HEK293 (cell line): ENCODE measurements at regions not wholly inside any gene's neighbourhood (a gene's known extent, or its start where the extent isn't known, plus 50 kb on each side); places are given as distances from the start of the nearest gene placed in this dataset.

Source experiments
- CTCF ChIA-PET: fragments of 350-600 bp; formaldehyde crosslinking; extraction: SDS; loops from one replicate; lab custom pipeline; 2021; ENCODE audit warnings: antibody characterized with exemption; lab: Yijun Ruan, JAX
- POLR2A ChIA-PET: fragments of 300-600 bp; formaldehyde crosslinking; extraction: SDS; loops from one replicate; lab custom pipeline; 2020; ENCODE audit warnings: antibody characterized with exemption, inconsistent platforms; lab: Yijun Ruan, JAX
- H3K27ac ChIP-seq: fragments of 200-500 bp; sonication (Bioruptor generic); 2 replicates; pipeline ENCODE4 v1.5.1; 2014; ENCODE audit warnings: low read depth, low read length, control low read depth, inconsistent platforms; ENCODE audit errors: extremely low read depth
- H3K36me3 ChIP-seq, 2 experiments: fragments of 200-500 bp in 1 of 2; sonication (Bioruptor generic) in 1 of 2; 1 replicate in 1 of 2; 2 replicates in 1 of 2; pipeline ENCODE4 v1.5.1; 2014 to 2017; ENCODE audit warnings: inconsistent platforms in 2 of 2, low read length in 2 of 2; ENCODE audit not compliant: control insufficient read depth in 2 of 2, insufficient read depth in 1 of 2
- H3K4me1 ChIP-seq: fragments of 200-500 bp; sonication (Bioruptor generic); 2 replicates; pipeline ENCODE4 v1.5.1; 2014; ENCODE audit warnings: mild to moderate bottlenecking, low read length, inconsistent platforms; ENCODE audit not compliant: control insufficient read depth, insufficient read depth
- H3K4me3 ChIP-seq: 2 replicates; pipeline ENCODE4 v1.5.1; 2011; ENCODE audit warnings: low read depth, mild to moderate bottlenecking, control low read depth, low read length, moderate library complexity
- H3K9me3 ChIP-seq: fragments of 200-500 bp; sonication (Bioruptor generic); 2 replicates; pipeline ENCODE4 v1.5.1; 2014; ENCODE audit warnings: low read depth, low read length, inconsistent platforms; ENCODE audit not compliant: control insufficient read depth, insufficient read depth
- MZF1 ChIP-seq: fragments of 450-650 bp; formaldehyde crosslinking; IDR thresholded peaks from 2 replicates; pipeline ENCODE4 v1.5.1; 2017; ENCODE audit warnings: missing biosample characterization, missing genetic modification characterization, borderline replicate concordance
- YY1 ChIP-seq: fragments of 450-650 bp; formaldehyde crosslinking; IDR thresholded peaks from 2 replicates; pipeline ENCODE4 v1.5.1; 2018; ENCODE audit warnings: missing biosample characterization, missing genetic modification characterization
- ZNF223 ChIP-seq: fragments of 450-650 bp; formaldehyde crosslinking; IDR thresholded peaks from 2 replicates; pipeline ENCODE4 v1.5.1; 2016; ENCODE audit warnings: missing biosample characterization, missing genetic modification characterization
- ZNF302 ChIP-seq: fragments of 450-650 bp; formaldehyde crosslinking; IDR thresholded peaks from 2 replicates; pipeline ENCODE4 v1.5.1; 2016; ENCODE audit warnings: missing biosample characterization, missing genetic modification characterization, low read depth
- ZNF311 ChIP-seq: fragments of 450-650 bp; formaldehyde crosslinking; IDR thresholded peaks from 2 replicates; pipeline ENCODE4 v1.5.1; 2017; ENCODE audit warnings: missing biosample characterization, missing genetic modification characterization, borderline replicate concordance
- ZNF48 ChIP-seq: fragments of 450-650 bp; formaldehyde crosslinking; IDR thresholded peaks from 2 replicates; pipeline ENCODE4 v1.5.1; 2016; ENCODE audit warnings: missing biosample characterization, missing genetic modification characterization
- ZNF596 ChIP-seq: fragments of 450-650 bp; IDR thresholded peaks from 2 replicates; pipeline ENCODE4 v1.5.0; 2018; ENCODE audit warnings: missing biosample characterization, mild to moderate bottlenecking, missing genetic modification characterization, moderate library complexity
- ZNF664 ChIP-seq: fragments of 450-650 bp; formaldehyde crosslinking; IDR thresholded peaks from 2 replicates; pipeline ENCODE4 v1.5.1; 2016; ENCODE audit warnings: missing biosample characterization, missing genetic modification characterization
- ZNF777 ChIP-seq: fragments of 450-650 bp; formaldehyde crosslinking; IDR thresholded peaks from 2 replicates; pipeline ENCODE4 v1.5.1; 2017; ENCODE audit warnings: missing biosample characterization, missing genetic modification characterization, borderline replicate concordance
- ZNF843 ChIP-seq: fragments of 450-650 bp; formaldehyde crosslinking; IDR thresholded peaks from 2 replicates; pipeline ENCODE4 v1.5.1; 2016; ENCODE audit warnings: missing biosample characterization, missing genetic modification characterization
- TF ChIP-seq, protein P1 (sequence below): fragments of 450-650 bp; formaldehyde crosslinking; IDR thresholded peaks from 2 replicates; pipeline ENCODE4 v1.5.1; 2016; ENCODE audit warnings: missing biosample characterization, missing genetic modification characterization
- TF ChIP-seq, protein P2 (sequence below): fragments of 450-650 bp; formaldehyde crosslinking; IDR thresholded peaks from 2 replicates; pipeline ENCODE4 v1.5.1; 2017; ENCODE audit warnings: missing biosample characterization, missing genetic modification characterization
- TF ChIP-seq, protein P3 (sequence below): fragments of 450-650 bp; IDR thresholded peaks from 2 replicates; pipeline ENCODE4 v1.5.1; 2018; ENCODE audit warnings: missing biosample characterization, missing genetic modification characterization
- TF ChIP-seq, protein P4 (sequence below): fragments of 450-650 bp; formaldehyde crosslinking; IDR thresholded peaks from 2 replicates; pipeline ENCODE4 v1.5.1; 2017; ENCODE audit warnings: missing biosample characterization, missing genetic modification characterization
- TF ChIP-seq, protein P5 (sequence below): fragments of 450-650 bp; formaldehyde crosslinking; IDR thresholded peaks from 2 replicates; pipeline ENCODE4 v1.5.1; 2016; ENCODE audit warnings: missing biosample characterization, missing genetic modification characterization
- TF ChIP-seq, protein P6 (sequence below): fragments of 450-650 bp; formaldehyde crosslinking; IDR thresholded peaks from 2 replicates; pipeline ENCODE4 v1.5.1; 2016; ENCODE audit warnings: missing biosample characterization, missing genetic modification characterization

DNA sequence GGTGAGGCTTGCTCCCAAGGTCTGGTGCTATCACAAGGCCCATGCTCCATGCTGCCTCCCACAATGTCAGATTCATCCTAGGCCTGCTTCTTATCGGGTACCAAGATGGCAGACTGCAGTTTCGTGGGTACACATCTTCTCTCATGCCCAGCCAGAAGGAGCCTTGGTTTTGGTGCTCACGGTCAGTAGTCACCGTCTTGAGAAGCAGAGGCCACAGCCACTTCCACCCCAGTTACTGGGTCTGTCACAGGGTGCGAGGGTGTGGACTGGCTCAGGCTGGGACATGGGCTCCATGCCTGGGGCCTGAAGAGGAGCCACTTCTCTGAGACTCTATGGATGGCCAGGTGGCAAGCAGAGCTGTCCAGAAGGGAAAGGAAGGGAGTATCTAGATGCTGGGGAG is 178.8 kb upstream of the HS6ST1 start:
- Histone ChIP-seq H3K36me3 (no peaks in the 10 kb centered on the region), H3K9me3 (no peaks in the 10 kb centered on the region), H3K27ac (no peak overlapping the region), H3K4me1 (no peaks in the 10 kb centered on the region), H3K4me3 (no peak overlapping the region)
- TF ChIP-seq, protein P1, sequence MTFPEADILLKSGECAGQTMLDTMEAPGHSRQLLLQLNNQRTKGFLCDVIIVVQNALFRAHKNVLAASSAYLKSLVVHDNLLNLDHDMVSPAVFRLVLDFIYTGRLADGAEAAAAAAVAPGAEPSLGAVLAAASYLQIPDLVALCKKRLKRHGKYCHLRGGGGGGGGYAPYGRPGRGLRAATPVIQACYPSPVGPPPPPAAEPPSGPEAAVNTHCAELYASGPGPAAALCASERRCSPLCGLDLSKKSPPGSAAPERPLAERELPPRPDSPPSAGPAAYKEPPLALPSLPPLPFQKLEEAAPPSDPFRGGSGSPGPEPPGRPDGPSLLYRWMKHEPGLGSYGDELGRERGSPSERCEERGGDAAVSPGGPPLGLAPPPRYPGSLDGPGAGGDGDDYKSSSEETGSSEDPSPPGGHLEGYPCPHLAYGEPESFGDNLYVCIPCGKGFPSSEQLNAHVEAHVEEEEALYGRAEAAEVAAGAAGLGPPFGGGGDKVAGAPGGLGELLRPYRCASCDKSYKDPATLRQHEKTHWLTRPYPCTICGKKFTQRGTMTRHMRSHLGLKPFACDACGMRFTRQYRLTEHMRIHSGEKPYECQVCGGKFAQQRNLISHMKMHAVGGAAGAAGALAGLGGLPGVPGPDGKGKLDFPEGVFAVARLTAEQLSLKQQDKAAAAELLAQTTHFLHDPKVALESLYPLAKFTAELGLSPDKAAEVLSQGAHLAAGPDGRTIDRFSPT (tag by site-specific recombination), result no peak
- TF ChIP-seq MZF1 (tag by site-specific recombination) (no peak), ZNF302 (tag by site-specific recombination) (no peak), ZNF311 (tag by site-specific recombination) (no peak), ZNF664 (tag by site-specific recombination) (no peak), YY1 (tag by site-specific recombination) (no peak), ZNF777 (tag by site-specific recombination) (no peak), ZNF843 (tag by site-specific recombination) (no peak), ZNF596 (tag by site-specific recombination) (no peak), ZNF48 (tag by site-specific recombination) (no peak), ZNF223 (tag by site-specific recombination) (no peak)
- TF ChIP-seq, protein P2, sequence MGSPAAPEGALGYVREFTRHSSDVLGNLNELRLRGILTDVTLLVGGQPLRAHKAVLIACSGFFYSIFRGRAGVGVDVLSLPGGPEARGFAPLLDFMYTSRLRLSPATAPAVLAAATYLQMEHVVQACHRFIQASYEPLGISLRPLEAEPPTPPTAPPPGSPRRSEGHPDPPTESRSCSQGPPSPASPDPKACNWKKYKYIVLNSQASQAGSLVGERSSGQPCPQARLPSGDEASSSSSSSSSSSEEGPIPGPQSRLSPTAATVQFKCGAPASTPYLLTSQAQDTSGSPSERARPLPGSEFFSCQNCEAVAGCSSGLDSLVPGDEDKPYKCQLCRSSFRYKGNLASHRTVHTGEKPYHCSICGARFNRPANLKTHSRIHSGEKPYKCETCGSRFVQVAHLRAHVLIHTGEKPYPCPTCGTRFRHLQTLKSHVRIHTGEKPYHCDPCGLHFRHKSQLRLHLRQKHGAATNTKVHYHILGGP (tag by site-specific recombination), result no peak
- TF ChIP-seq, protein P3, sequence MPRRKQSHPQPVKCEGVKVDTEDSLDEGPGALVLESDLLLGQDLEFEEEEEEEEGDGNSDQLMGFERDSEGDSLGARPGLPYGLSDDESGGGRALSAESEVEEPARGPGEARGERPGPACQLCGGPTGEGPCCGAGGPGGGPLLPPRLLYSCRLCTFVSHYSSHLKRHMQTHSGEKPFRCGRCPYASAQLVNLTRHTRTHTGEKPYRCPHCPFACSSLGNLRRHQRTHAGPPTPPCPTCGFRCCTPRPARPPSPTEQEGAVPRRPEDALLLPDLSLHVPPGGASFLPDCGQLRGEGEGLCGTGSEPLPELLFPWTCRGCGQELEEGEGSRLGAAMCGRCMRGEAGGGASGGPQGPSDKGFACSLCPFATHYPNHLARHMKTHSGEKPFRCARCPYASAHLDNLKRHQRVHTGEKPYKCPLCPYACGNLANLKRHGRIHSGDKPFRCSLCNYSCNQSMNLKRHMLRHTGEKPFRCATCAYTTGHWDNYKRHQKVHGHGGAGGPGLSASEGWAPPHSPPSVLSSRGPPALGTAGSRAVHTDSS (tag by site-specific recombination), result no peak
- TF ChIP-seq, protein P4, sequence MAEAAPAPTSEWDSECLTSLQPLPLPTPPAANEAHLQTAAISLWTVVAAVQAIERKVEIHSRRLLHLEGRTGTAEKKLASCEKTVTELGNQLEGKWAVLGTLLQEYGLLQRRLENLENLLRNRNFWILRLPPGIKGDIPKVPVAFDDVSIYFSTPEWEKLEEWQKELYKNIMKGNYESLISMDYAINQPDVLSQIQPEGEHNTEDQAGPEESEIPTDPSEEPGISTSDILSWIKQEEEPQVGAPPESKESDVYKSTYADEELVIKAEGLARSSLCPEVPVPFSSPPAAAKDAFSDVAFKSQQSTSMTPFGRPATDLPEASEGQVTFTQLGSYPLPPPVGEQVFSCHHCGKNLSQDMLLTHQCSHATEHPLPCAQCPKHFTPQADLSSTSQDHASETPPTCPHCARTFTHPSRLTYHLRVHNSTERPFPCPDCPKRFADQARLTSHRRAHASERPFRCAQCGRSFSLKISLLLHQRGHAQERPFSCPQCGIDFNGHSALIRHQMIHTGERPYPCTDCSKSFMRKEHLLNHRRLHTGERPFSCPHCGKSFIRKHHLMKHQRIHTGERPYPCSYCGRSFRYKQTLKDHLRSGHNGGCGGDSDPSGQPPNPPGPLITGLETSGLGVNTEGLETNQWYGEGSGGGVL (tag by site-specific recombination), result no peak
- TF ChIP-seq, protein P5, sequence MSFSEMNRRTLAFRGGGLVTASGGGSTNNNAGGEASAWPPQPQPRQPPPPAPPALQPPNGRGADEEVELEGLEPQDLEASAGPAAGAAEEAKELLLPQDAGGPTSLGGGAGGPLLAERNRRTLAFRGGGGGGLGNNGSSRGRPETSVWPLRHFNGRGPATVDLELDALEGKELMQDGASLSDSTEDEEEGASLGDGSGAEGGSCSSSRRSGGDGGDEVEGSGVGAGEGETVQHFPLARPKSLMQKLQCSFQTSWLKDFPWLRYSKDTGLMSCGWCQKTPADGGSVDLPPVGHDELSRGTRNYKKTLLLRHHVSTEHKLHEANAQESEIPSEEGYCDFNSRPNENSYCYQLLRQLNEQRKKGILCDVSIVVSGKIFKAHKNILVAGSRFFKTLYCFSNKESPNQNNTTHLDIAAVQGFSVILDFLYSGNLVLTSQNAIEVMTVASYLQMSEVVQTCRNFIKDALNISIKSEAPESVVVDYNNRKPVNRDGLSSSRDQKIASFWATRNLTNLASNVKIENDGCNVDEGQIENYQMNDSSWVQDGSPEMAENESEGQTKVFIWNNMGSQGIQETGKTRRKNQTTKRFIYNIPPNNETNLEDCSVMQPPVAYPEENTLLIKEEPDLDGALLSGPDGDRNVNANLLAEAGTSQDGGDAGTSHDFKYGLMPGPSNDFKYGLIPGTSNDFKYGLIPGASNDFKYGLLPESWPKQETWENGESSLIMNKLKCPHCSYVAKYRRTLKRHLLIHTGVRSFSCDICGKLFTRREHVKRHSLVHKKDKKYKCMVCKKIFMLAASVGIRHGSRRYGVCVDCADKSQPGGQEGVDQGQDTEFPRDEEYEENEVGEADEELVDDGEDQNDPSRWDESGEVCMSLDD (tag by site-specific recombination), result no peak
- TF ChIP-seq, protein P6, sequence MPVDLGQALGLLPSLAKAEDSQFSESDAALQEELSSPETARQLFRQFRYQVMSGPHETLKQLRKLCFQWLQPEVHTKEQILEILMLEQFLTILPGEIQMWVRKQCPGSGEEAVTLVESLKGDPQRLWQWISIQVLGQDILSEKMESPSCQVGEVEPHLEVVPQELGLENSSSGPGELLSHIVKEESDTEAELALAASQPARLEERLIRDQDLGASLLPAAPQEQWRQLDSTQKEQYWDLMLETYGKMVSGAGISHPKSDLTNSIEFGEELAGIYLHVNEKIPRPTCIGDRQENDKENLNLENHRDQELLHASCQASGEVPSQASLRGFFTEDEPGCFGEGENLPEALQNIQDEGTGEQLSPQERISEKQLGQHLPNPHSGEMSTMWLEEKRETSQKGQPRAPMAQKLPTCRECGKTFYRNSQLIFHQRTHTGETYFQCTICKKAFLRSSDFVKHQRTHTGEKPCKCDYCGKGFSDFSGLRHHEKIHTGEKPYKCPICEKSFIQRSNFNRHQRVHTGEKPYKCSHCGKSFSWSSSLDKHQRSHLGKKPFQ (tag by site-specific recombination), result no peak
- POLR2A ChIA-PET, result no interaction called here
- CTCF ChIA-PET, result no interaction called here
